A673 (cell line): ENCODE measurements at regions not wholly inside any gene's neighbourhood (a gene's known extent, or its start where the extent isn't known, plus 50 kb on each side); places are given as distances from the start of the nearest gene placed in this dataset.

Experiments used
- CTCF ChIP-seq: fragments of 300-800, 200-600 bp; sonication (generic); conservative IDR thresholded peaks from 2 replicates; pipeline ENCODE4 v1.5.1; 2017; ENCODE audit warnings: low read depth, mild to moderate bottlenecking, antibody characterized with exemption, low read length, moderate library complexity, mixed read lengths
- EZH2 ChIP-seq: fragments of 200-600 bp; sonication (generic); IDR thresholded peaks from 2 replicates; pipeline ENCODE4 v1.6.1; 2017; ENCODE audit warnings: borderline replicate concordance, low read depth, mild to moderate bottlenecking, mixed read lengths, antibody characterized with exemption, low read length; ENCODE audit not compliant: poor library complexity, severe bottlenecking

- TF ChIP-seq CTCF (no peak), EZH2 (no peak)
Observed at GRCh38 chr9:118128313-118128712, 424.1 kb downstream of the TLR4 start.
